GM20000 (cell line): ENCODE measurements at regions not wholly inside any gene's neighbourhood (a gene's known extent, or its start where the extent isn't known, plus 50 kb on each side); places are given as distances from the start of the nearest gene placed in this dataset.

Source experiments
- DNase-seq: peaks from one replicate; pipeline ENCODE4 v3.0.0; 2012; ENCODE audit warnings: low spot score
- CTCF ChIP-seq: IDR thresholded peaks from 2 replicates; pipeline ENCODE4 v1.5.1; 2012; ENCODE audit warnings: mild to moderate bottlenecking, control low read depth; ENCODE audit errors: extremely low read depth, missing control alignments

- no peak for TF ChIP-seq CTCF
- DNase-seq, result no peak
These were observed 99.1 kb downstream of the UQCRFS1 start for GRCh38 chr19:29113838-29114237.

GRCh38 chr19:29111576-29111975, 101.4 kb downstream of the UQCRFS1 start:
- TF ChIP-seq CTCF, result no peak
- no peak for DNase-seq

GRCh38 chr19:29107831-29108230, 105.1 kb downstream of the UQCRFS1 start:
- no peak for TF ChIP-seq CTCF
- DNase-seq, result no peak

GRCh38 chr19:29106346-29106885, 106.5 kb downstream of the UQCRFS1 start:
- DNase-seq, result no peak
- no peak for TF ChIP-seq CTCF

GRCh38 chr19:29105629-29106292, 107.2 kb downstream of the UQCRFS1 start:
- no peak for DNase-seq
- TF ChIP-seq CTCF, result no peak

GRCh38 chr19:29104605-29105241, 108.2 kb downstream of the UQCRFS1 start:
- TF ChIP-seq CTCF, result no peak
- no peak for DNase-seq

GRCh38 chr19:29098863-29099481, 114.0 kb downstream of the UQCRFS1 start:
- no peak for DNase-seq
- no peak for TF ChIP-seq CTCF
